DMS 273 treated with DMSO at 0.1 percent for 48 hours (cell line): ENCODE measurements at regions not wholly inside any gene's neighbourhood (a gene's known extent, or its start where the extent isn't known, plus 50 kb on each side); places are given as distances from the start of the nearest gene placed in this dataset.

ENCODE experiments used
- DNase-seq: peaks from one replicate; lab custom pipeline; 2025; lab: John Stamatoyannopoulos, UW

DNA sequence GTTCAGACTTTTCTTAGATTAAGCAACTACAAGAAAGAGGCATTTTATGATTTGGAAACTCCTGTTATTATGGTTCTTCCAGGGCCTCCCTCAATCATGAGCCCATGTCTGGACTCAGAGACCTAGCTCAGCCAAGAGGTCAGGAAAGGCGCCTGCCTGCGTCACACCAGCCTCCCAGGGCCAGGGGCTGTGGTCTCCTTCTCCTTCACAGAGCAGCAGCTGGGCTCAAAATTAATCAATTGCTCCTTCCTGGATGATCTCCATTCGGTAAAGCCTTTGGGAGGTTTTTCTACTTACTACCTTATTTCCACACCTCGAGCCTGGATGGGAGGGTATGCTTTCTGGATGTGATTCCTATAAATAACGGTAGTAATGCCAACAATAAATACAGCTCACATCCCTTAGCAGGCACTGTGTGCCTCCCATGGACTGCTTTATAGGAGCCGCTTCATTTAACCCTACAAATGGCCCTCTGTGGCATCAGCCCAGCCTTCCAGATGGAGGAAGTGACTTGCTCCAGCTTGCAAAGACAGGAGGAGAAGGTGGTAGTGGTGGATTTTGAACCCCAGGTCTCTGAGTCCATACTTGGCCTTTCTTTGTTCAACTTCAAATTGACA is 1445.6 kb downstream of the TBC1D22A start:
- DNase-seq, result no peak

- no peak for DNase-seq
Observed at GRCh38 chr22:48205790-48206189, 1443.3 kb downstream of the TBC1D22A start.

DNA sequence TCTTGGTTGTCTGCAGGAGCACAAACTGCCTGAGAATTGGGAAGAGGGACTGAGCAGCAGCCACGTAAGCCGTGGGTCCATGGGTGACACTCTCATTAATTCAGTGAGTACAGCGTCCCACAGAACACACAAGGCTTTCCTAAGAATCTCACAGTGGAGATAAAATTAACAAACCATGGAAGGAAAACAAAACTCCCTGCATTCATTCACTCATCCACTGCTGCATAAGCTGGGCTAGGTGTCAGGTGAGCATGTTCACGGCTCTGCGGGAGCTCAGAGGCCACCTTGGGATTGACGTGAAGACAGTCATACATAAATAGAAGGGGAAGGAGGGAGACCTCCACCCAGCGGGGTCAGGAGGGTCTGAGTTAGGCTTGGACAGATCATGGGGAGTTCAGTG is 1442.7 kb downstream of the TBC1D22A start:
- no peak for DNase-seq

DNA sequence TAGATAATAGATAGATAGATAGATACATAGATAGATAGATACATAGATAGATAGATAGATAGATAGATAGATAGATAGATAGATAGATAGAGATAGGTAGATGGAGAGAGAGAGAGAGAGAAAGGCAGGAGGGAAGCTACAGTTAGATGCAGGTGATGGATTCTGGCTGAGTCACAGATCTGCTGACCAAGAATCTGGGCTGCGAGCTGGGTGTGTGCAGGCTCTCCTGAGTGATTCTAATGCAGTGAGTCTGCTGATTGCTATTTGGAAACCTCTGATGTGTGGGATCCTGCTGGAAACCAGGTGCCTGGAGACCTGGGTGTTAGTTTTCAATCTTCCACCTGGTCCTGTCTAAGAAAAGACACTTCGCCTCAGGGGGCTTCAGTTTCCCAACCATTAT is 1441.8 kb downstream of the TBC1D22A start:
- no peak for DNase-seq

- DNase-seq, result no peak
Observed at GRCh38 chr22:48199667-48200066, 1437.2 kb downstream of the TBC1D22A start.

GRCh38 chr22:48198489-48199459 is 1436.3 kb downstream of the TBC1D22A start:
- no peak for DNase-seq

DNA sequence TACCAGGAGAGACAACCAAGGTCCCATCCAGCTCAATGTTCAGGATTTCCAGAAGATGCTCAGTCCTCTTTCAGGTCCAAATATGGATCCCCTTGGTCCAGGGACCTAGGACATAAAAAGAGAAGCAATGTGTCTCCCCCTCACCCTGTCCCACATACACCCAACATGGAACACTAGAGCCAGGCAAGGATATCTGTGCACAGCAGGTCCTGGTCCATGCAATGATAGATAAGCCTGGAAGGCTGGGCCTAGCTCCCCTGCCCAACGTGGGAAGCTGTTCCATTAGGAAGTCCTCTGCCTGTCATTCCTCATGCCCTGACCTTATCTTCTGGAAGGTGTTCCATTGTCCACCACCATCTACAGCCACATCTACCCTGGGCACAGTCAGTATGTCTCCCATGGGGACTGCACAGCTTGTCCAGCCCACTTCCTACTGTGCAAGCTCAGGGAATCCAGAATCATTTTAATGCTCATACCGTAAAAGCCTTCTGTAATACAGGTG is 1434.8 kb downstream of the TBC1D22A start:
- DNase-seq, result no peak

DNA sequence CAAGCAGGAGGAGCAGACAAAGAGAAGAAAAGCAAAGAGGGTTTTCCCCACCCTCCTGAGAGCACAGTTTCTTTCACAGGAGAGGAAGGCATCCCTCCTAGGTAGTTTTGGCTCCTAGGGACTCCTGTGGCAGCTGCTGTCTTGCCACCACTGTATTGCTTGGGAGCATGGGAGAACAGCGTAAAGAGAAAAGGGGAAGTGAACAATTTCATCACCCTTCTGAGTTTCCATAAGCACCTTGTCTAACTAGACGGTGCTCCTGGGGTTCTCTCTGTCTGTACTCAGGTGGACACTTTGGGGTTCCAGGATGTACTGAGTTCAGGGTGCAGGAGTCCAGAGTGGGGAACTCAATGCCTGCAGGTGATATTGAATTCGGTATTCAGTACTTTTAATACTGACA is 1430.5 kb downstream of the TBC1D22A start:
- no peak for DNase-seq

- DNase-seq, result no peak
Observed at GRCh38 chr22:48192071-48192470, 1429.6 kb downstream of the TBC1D22A start.

GRCh38 chr22:48188231-48188721 is 1425.8 kb downstream of the TBC1D22A start:
- DNase-seq, result no peak

- DNase-seq, result no peak
Observed at GRCh38 chr22:48187356-48187755, 1424.9 kb downstream of the TBC1D22A start.

GRCh38 chr22:48186146-48186790 is 1423.8 kb downstream of the TBC1D22A start:
- no peak for DNase-seq

DNA sequence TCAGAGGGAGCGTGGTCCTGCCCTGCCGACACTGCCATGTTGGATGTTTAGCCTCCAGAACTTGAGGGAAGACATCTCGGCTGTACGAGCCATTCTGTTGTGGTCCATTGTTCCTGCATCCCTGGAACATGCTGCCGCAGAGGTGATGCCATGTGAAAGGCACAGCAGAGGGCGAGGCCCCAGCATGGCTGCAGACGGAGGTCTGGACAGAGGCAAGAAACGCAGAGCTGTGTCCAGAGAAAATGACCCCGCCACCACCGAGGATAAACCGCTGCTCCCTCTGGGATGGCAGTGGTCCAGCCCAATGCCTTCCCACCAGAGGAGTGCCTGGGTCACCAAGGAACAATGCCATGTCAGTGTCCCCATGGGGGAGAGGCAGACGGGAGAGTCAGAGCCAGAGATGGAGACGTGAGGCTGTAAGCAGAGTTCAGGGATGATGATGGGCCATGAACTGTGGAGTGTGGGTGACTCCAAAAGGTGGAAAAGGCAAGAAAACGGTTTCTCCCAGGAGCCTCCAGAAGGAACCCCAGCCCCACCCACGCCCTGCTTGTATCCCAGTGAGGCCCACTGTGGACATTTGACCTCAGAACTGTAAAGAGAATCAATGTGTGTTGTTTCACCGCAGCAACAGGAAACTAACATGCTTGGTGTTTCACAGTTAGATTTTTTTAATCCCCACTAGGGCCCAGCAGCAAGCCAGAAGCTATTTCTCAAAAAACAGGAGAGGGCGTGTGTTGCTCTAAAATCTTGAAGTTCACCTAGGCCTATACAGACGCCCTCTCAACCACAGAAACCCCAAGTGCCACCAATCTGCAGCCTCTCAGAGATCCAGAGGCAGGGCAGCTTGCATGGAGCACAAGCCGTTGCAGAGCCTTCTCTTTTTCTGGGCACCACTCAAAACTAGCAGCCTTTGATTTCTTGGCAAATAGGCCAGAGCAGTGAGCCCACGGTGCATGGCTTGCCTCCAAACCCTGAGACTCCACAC is 1422.9 kb downstream of the TBC1D22A start:
- no peak for DNase-seq

GRCh38 chr22:48182846-48183805 is 1420.7 kb downstream of the TBC1D22A start:
- no peak for DNase-seq

GRCh38 chr22:48182031-48182430 is 1419.6 kb downstream of the TBC1D22A start:
- no peak for DNase-seq

- no peak for DNase-seq
Observed at GRCh38 chr22:48181263-48181955, 1419.0 kb downstream of the TBC1D22A start.

DNA sequence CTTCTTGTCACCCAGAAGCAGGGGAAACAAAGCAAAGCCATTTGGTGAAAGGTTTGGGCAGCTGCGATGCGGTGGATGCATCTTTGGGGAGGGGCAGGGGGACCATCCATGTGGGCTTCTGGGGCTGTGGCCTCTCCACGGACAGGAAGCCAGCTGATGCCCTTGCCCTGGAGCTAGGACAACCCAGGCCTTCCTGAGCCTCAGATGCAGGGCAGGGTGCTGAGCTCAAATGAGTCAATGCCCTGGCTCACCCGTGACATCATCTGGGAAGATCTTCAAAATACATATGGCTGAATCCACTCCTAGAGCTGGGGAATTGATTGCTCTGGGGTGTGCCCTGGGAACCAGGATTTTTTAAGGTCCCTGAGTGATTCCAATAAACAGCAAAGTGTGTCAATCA is 1418.2 kb downstream of the TBC1D22A start:
- no peak for DNase-seq

- no peak for DNase-seq
Observed at GRCh38 chr22:48179571-48180546, 1417.4 kb downstream of the TBC1D22A start.
